ENCODE measurements at regions not wholly inside any gene's neighbourhood (a gene's known extent, or its start where the extent isn't known, plus 50 kb on each side); places are given as distances from the start of the nearest gene placed in this dataset.

- Mint-ChIP-seq H3K27me3 (ENCODE audit: low read depth) (no peaks in the 10 kb centered on the region; the same call in 1 of the 2 replicates), H3K27ac (no peak overlapping the region), H3K36me3 (peaks cover 35% of the 10 kb centered on the region), H3K4me1 (peaks cover 13% of the 10 kb centered on the region), H3K9me3 (peaks cover 43% of the 10 kb centered on the region), H3K4me3 (no peak overlapping the region)
- ATAC-seq, result no peak
- no peak for DNase-seq (ENCODE audit: low spot score)
- POLR2A ChIA-PET, result no interaction called here
- CTCF ChIA-PET, result no interaction called here
- TF ChIP-seq ESRRA (CRISPR knock-in tag; IDR thresholded peaks at IDR 0.05; ENCODE audit: borderline replicate concordance), result no peak
- TF ChIP-seq IRF2 (CRISPR knock-in tag; IDR thresholded peaks at IDR 0.05; ENCODE audit: borderline replicate concordance, low read depth), result no peak
- TF ChIP-seq ZNF263 (CRISPR knock-in tag; IDR thresholded peaks at IDR 0.05; ENCODE audit: low read depth), result no peak
- TF ChIP-seq HMGA2 (CRISPR knock-in tag; IDR thresholded peaks at IDR 0.05), result no peak
- TF ChIP-seq ZBTB43 (CRISPR knock-in tag; IDR thresholded peaks at IDR 0.05), result no peak
- TF ChIP-seq ZNF121 (CRISPR knock-in tag; IDR thresholded peaks at IDR 0.05), result no peak
- TF ChIP-seq FOXP1 (CRISPR knock-in tag; IDR thresholded peaks at IDR 0.05; ENCODE audit: borderline replicate concordance), result no peak
- TF ChIP-seq CREM (CRISPR knock-in tag; IDR thresholded peaks at IDR 0.05), result no peak
- TF ChIP-seq FOXJ3 (CRISPR knock-in tag; IDR thresholded peaks at IDR 0.05; ENCODE audit: borderline replicate concordance), result no peak
- TF ChIP-seq NFYB (CRISPR knock-in tag; conservative IDR thresholded peaks at IDR 0.05; ENCODE audit: low read depth), result no peak
- TF ChIP-seq ZNF396 (CRISPR knock-in tag; IDR thresholded peaks at IDR 0.05; ENCODE audit: borderline replicate concordance), result no peak
- no peak for TF ChIP-seq AFF4 (CRISPR knock-in tag; IDR thresholded peaks at IDR 0.05; ENCODE audit: borderline replicate concordance)
Observed at GRCh38 chr5:171568389-171568788, 148.9 kb downstream of the FGF18 start.

- ChIA-PET CTCF (no interaction called here), POLR2A (no interaction called here)
- TF ChIP-seq MLX (CRISPR knock-in tag; IDR thresholded peaks at IDR 0.05) (no peak), HMGXB4 (CRISPR knock-in tag; IDR thresholded peaks at IDR 0.05) (no peak), TEAD1 (CRISPR knock-in tag; IDR thresholded peaks at IDR 0.05) (no peak), MXD4 (CRISPR knock-in tag; IDR thresholded peaks at IDR 0.05; ENCODE audit: borderline replicate concordance) (no peak), SMAD3 (CRISPR knock-in tag; IDR thresholded peaks at IDR 0.05; ENCODE audit: borderline replicate concordance) (no peak), ATF6 (CRISPR knock-in tag; IDR thresholded peaks at IDR 0.05) (no peak), IRF2 (CRISPR knock-in tag; IDR thresholded peaks at IDR 0.05; ENCODE audit: borderline replicate concordance, low read depth) (no peak), NR1H2 (CRISPR knock-in tag; IDR thresholded peaks at IDR 0.05) (no peak), E2F1 (CRISPR knock-in tag; IDR thresholded peaks at IDR 0.05) (no peak)
- no peak overlapping the region for H3K27ac Mint-ChIP-seq
- ATAC-seq (no peak), DNase-seq (ENCODE audit: low spot score) (no peak)
- no peaks in the 10 kb centered on the region; the same call in 1 of the 2 replicates for H3K27me3 Mint-ChIP-seq (ENCODE audit: low read depth)
- H3K4me3 Mint-ChIP-seq, result no peak overlapping the region
- peaks cover 13% of the 10 kb centered on the region for H3K4me1 Mint-ChIP-seq
- H3K36me3 Mint-ChIP-seq, result peaks cover 33% of the 10 kb centered on the region
- H3K9me3 Mint-ChIP-seq, result peaks cover 39% of the 10 kb centered on the region
Observed at GRCh38 chr5:171569065-171569712, 149.7 kb downstream of the FGF18 start.

Measured in WTC11 (cell line).